ENCODE measurements at regions not wholly inside any gene's neighbourhood (a gene's known extent, or its start where the extent isn't known, plus 50 kb on each side); places are given as distances from the start of the nearest gene placed in this dataset.

DNA sequence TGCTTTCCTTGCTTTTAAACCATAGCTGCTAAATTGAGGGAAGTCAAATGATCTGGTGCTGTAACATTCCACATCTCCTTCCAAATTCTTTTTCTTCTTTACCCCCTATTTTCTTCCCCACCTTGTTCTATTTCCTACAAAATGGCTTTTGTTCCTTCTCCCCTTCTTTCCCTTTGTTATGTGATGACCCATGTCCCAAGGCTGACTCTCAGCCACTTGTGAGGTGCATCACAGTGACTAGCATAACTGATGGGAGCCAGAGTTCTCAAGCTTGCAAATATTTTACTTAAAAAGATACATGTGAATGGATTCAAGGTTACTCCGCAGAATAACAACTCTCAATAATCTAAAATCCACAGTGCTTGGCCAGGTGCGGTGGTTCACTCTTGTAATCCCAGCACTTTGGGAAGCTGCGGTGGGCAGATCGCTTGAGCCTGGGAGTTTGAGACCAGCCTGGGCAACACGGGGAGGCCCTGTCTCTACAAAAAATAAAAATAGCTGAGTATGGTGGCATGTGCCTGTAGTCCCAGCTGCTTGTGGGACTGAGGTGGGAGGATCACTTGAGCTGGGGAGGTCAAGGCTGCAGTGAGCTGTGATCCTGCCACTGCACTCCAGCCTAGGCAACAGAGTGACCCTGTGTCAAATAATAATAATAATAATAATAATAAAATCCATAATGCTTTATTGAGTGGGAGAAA, 100.1 kb upstream of the CERS6 start:
- in situ Hi-C loops (cut with HindIII; ENCODE audit: low sequenced_read_pairs) = no loop called here
- TF ChIP-seq, protein P1, sequence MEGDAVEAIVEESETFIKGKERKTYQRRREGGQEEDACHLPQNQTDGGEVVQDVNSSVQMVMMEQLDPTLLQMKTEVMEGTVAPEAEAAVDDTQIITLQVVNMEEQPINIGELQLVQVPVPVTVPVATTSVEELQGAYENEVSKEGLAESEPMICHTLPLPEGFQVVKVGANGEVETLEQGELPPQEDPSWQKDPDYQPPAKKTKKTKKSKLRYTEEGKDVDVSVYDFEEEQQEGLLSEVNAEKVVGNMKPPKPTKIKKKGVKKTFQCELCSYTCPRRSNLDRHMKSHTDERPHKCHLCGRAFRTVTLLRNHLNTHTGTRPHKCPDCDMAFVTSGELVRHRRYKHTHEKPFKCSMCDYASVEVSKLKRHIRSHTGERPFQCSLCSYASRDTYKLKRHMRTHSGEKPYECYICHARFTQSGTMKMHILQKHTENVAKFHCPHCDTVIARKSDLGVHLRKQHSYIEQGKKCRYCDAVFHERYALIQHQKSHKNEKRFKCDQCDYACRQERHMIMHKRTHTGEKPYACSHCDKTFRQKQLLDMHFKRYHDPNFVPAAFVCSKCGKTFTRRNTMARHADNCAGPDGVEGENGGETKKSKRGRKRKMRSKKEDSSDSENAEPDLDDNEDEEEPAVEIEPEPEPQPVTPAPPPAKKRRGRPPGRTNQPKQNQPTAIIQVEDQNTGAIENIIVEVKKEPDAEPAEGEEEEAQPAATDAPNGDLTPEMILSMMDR (IDR thresholded peaks at IDR 0.05; ENCODE audit: low read depth, low read length, missing control alignments) = no peak

GRCh38 chr2:168356477-168356835, 99.6 kb upstream of the CERS6 start:
- in situ Hi-C loops (cut with HindIII; ENCODE audit: low sequenced_read_pairs) = no loop called here
- no peak for DNase-seq (ENCODE audit: low read depth)

More for the DNA sequence above, 100.1 kb upstream of the CERS6 start:
- DNase-seq (ENCODE audit: low read depth) = no peak
- H3K4me3 ChIP-seq (ENCODE audit: low read depth, low read length) = no peak overlapping the region

GRCh38 chr2:168357797-168358472, 98.1 kb upstream of the CERS6 start:
- H3K4me3 ChIP-seq (ENCODE audit: low read depth, low read length) = no peak overlapping the region
- DNase-seq (ENCODE audit: low read depth) = no peak
- in situ Hi-C loops (cut with HindIII; ENCODE audit: low sequenced_read_pairs) = no loop called here
- TF ChIP-seq, protein P1 (IDR thresholded peaks at IDR 0.05; ENCODE audit: low read depth, low read length, missing control alignments) = no peak

More at GRCh38 chr2:168356477-168356835, 99.6 kb upstream of the CERS6 start:
- TF ChIP-seq, protein P1 (IDR thresholded peaks at IDR 0.05; ENCODE audit: low read depth, low read length, missing control alignments) = no peak
- H3K4me3 ChIP-seq (ENCODE audit: low read depth, low read length) = no peak overlapping the region

DNA sequence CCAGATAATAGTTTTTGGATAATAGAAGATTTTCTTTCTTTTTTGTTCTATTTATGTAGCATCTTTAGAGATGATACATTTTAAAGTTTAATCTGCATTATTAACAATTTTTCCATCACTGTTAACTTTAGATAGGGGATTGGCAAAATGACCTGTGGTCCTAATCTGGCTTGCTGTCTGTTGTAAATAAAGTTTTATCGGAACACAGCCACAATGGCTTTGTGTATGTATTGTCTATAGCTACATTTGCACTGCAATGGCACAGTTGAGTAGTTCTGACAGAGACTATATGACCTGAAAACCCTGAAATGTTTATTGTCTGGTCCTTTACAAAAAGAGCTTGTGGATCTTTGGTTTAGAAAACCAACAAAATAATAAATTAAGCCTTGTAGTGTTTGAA, 97.0 kb upstream of the CERS6 start:
- TF ChIP-seq, protein P1 (IDR thresholded peaks at IDR 0.05; ENCODE audit: low read depth, low read length, missing control alignments) = no peak
- in situ Hi-C loops (cut with HindIII; ENCODE audit: low sequenced_read_pairs) = no loop called here
- H3K4me3 ChIP-seq (ENCODE audit: low read depth, low read length) = no peak overlapping the region
- DNase-seq (ENCODE audit: low read depth) = no peak

GRCh38 chr2:168363347-168364092, 92.6 kb upstream of the CERS6 start:
- in situ Hi-C loops (cut with HindIII; ENCODE audit: low sequenced_read_pairs) = no loop called here
- DNase-seq (ENCODE audit: low read depth) = no peak
- TF ChIP-seq, protein P1 (IDR thresholded peaks at IDR 0.05; ENCODE audit: low read depth, low read length, missing control alignments) = no peak

GRCh38 chr2:168365094-168365621, 90.9 kb upstream of the CERS6 start:
- no peak overlapping the region for H3K4me3 ChIP-seq (ENCODE audit: low read depth, low read length)
- in situ Hi-C loops (cut with HindIII; ENCODE audit: low sequenced_read_pairs) = no loop called here
- TF ChIP-seq, protein P1 (IDR thresholded peaks at IDR 0.05; ENCODE audit: low read depth, low read length, missing control alignments) = no peak
- no peak for DNase-seq (ENCODE audit: low read depth)

More at GRCh38 chr2:168363347-168364092, 92.6 kb upstream of the CERS6 start:
- H3K4me3 ChIP-seq (ENCODE audit: low read depth, low read length) = no peak overlapping the region

Data from astrocyte of the cerebellum (primary cell).